T-helper 2 cell treated with Interferon-gamma antibody and Interleukin-4, amounts not matched to agents 100 ng/mL and 5 ng/mL, for 36 hours (primary cell): ENCODE measurements at regions not wholly inside any gene's neighbourhood (a gene's known extent, or its start where the extent isn't known, plus 50 kb on each side); places are given as distances from the start of the nearest gene placed in this dataset.
"Not testable (repeated sequence)": the region's sequence is repeated elsewhere in the genome, so short reads cannot be mapped to it uniquely, and the experiment has no call there.

Experiments
- intact Hi-C: fragments of 100-400 bp; cut with micrococcal nuclease; formaldehyde crosslinking; loops from one replicate; pipeline ENCODE4 v1.15.1; 2023

DNA sequence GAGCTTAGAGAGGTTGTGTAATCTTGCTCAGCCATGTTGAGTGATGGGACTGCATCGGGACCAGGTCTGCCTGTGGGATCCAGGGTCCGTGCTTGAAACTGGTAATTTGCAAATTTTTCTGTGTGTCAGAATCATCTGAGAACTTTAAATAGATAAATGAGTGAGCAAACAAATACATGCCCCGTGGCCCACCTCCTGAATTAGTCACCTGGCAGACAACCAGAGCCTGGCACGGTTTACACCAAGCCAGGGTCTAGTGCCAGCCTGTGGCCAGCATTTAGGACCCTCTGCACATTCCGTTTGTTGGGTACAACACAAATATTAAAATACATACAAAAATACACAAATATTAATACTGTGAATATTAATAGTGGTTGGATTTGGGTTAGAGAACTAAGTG, 90.6 kb upstream of the STOX2 start:
- intact Hi-C loops: no loop called here

DNA sequence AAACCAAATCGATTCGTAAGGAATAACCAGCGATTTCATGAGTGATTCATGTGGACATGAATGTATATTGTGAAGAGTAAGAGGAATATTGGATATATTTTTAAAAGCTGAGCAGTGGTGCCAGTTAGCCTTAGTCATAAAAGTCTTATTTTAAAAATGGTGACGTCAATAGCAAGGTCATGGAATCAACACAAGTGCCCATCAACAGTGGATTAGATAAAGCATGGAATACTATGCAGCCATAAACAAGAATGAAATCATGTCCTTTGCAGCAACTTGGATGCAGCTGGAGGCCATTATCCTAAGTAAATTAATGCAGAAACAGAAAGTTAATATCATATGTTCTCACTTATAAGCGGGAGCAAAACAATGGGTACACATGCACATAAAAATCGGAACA, 89.0 kb upstream of the STOX2 start:
- intact Hi-C loops: no loop called here

DNA sequence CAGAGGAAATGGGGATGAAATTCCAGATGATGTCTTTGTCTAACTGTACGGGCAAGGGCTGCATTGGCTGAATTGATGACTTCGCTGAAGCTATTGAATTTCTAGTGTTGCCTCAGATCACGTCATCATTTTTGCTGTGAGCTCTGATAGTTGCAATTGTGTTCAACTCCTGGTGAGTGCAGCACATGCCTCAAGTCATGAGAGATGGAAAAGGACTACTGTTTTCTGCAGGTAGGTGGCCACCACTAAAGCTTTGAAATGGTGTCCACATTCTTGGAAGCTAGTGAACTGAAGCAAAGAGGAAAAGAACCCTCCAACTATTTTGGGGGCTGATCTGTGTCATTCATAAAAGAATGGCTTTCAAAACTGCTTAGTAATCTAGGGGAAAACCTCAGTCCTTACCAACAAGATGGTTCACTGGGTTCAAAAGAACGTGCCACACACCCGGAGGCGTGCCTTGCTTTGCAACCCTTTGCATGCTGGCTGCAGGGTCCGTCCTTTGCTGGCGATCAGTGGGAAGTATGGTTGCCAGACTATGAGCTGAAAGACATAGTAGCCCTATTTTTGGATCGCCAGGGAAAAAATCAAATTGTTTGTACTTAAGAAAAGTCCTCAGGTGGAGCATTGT, 88.1 kb upstream of the STOX2 start:
- intact Hi-C loops: no loop called here

DNA sequence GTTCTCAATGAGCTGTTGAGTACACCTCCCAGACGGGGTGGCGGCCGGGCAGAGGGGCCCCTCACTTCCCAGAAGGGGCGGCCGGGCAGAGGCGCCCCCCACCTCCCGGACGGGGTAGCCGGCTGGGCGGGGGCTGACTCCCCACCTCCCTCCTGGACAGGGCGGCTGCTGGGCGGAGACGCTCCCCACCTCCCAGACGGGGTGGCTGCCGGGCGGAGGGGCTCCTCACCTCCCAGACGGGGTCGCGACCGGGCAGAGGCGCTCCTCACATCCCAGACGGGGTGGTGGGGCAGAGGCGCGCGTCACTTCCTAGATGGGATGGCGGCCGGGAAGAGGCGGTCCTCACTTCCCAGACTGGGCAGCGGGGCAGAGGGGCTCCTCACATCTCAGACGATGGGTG, 86.5 kb upstream of the STOX2 start:
- intact Hi-C loops: not testable (repeated sequence)

DNA sequence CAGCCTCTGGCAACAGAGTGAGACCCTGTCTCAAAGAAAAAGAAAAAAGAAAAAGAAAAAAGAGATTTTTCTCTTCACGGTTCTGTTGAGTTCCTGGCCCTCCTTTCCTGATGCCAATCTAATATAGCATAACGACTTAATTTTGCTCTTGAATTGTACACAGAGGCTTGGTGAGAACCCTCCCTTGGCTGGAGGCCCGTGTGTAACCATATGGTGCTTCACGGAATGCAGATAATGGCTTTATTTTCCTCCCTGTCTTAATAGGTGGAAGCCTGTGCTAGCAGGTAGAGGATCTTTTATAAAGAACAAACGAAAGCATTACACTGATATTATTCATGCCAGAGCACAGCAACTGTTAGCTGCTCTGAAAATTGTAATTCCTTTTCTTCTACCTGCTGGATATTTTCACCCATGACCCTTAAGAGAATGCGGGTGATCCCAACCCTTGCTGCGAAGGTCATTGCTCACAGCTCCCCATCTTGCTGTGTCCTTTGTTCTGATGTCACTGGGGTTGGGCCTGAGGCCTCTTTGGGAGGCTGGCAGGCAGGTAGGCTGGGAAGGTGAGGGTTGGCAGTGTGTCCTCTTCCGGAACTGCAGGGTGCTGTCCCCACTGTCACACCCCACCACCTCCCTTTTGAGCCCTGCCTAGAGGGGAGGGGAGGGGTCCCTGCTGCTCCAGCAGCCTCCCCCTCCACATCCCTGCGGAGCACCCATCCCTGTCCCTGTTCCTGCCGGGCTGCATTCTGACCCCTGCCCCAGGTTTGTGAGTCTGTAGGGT, 83.8 kb upstream of the STOX2 start:
- intact Hi-C loops: no loop called here

DNA sequence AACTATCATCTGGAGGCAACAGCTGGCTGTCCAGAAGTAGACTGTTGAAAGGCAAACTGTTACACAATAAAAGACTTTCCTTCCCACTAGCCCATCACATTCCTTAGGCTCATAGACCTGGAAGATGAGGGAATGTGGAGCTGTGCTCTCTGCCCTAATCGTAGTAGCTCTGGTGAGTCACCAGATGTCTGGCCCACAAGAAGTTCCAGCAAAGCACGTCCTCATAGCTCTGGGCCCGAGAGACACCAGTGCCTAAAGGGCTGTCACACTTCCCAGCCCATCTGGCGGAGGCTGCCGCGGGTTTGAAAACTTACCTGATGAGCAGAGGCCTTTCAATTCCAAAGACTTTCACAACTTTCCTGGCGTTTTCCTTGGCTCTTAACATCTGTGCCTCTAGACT, 81.7 kb upstream of the STOX2 start:
- intact Hi-C loops: no loop called here

DNA sequence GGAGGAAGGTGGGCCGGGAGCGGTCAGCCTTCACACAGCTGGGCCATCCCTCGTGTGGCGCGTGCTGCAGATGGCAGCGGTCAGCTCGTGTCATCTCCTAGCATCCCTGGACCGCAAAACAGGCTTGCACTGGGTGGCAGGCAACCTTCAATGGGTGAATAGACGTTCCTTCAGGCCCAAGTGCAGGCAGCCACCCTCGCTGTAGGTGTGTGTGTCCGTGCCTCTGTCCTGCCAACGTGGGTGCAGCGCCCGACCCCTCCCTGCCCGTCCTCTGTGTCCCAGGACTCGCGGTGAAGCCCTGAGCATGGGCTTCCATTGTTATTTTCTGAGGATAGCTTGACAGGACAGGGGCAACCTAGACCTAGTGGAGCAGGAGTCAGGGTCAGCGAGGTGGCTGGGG, 79.8 kb upstream of the STOX2 start:
- intact Hi-C loops: no loop called here

DNA sequence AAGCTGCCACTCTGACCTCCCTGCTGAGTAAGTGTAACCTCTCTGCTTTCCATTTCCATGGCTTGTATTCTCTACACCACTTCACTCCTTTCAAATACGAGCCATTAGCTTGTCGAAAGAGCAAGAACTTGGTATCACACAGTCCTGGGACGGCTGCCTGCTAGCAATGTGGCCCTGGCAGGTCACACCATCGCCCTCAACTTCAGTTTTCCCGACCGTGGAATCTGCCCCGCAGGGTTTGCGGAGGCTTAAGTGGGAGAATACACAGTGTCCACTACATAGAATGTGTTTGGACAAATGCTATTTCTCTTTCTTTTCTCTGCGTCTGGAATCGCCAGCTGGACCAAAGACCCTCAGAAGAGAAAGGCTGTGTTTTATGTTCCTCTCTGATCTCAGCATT, 78.6 kb upstream of the STOX2 start:
- intact Hi-C loops: no loop called here

DNA sequence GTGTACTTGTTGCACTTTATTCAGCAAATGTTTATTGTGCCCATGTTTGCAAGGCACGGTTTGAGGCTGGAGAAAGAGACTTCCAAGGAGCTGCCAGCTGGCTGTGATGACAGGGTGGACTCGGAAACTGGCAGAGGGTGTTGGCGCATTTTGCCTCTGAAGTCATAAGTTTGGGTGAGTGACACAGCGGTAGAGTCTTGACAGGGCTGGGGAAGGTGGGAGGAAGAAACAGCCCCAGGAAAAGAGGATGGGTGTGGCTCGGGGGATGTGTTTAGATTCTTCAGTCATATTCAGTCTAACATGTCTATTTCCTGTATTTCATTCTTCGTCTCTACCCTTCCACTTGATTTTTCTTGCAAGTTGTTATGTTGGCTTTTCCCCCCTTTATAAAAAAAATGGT, 77.0 kb upstream of the STOX2 start:
- intact Hi-C loops: no loop called here

DNA sequence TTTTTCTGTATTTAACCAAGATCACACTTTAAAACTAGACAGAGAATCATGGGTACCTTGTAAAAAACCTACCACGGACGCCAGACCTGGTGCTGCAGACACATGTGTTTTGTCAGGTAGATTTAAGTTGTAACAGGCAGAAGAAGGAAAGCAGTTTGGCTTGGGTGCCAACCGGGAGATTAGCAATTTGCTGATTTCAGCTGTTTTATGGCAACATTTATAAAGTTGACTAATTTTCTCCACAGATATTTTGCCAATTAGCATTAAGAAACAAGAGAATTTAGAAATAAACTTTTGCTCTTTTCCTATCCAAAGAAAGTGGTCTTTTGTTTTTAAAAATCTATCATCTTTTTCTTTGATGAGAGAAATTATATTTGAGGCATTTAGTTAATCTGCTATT, 76.3 kb upstream of the STOX2 start:
- intact Hi-C loops: no loop called here

DNA sequence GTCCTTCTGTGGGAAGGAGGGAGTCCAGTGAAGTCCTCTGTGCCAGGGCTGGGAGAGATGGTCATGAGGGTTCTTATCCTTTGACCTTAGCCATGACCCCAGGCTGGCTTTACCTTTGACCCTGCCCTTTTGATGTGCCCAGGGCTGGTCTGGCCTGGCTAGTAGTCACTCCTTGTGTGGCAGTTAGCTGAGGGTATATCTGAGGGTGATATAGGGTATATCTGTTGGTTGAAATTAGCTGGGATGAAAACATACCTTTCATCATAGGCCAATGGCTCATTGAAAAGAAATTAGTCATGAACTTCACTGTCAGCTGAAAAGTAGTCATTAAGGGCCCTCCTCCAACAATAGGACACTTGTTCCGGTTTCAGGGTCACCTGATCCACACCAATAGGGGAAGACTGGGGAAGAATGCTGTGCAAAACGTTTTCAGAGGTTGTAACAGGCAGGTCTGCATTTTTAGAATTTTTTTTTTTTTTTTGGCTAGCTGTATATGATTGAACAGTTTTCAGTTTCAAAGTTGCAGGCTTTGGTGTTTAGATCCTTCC, 74.6 kb upstream of the STOX2 start:
- intact Hi-C loops: no loop called here

DNA sequence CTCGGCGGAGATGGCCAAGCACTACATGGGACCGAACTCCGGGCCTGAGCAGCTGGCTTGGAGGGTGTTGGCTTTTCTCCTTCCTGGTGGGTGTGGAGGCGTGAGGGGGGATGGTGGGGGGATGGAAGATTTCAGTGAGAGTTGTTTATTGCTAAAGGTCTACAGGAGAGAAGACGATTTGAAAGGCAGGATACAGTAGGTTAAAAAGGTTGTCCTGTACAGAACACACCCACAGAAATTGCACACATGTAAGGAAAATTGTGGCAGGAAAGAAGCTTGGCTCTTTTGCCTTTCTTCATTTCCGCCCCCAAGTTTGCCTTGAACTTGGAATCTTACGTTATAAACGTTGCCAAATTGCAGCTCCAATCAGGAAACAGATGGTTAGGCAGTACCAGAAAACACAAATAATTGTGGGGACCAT, 74.1 kb upstream of the STOX2 start:
- intact Hi-C loops: no loop called here

DNA sequence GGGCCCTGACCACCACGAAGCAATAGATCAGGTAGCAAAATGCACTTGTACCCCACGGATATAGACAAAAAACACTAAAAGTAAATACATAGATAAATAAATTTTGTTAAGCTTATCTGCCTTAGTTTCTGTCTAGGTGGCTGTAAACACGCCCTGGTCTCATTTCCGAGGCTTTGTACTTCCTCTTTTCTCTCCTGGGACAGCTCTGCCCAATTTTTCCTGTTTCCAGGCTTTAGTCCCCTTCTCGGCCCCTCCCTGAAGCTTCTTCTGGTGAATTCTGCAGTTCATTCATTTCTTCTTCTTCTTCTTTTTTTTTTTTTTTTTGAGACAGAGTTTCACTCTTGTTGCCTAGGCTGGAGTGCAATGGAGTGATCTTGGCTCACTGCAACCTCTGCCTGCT, 73.4 kb upstream of the STOX2 start:
- intact Hi-C loops: no loop called here

DNA sequence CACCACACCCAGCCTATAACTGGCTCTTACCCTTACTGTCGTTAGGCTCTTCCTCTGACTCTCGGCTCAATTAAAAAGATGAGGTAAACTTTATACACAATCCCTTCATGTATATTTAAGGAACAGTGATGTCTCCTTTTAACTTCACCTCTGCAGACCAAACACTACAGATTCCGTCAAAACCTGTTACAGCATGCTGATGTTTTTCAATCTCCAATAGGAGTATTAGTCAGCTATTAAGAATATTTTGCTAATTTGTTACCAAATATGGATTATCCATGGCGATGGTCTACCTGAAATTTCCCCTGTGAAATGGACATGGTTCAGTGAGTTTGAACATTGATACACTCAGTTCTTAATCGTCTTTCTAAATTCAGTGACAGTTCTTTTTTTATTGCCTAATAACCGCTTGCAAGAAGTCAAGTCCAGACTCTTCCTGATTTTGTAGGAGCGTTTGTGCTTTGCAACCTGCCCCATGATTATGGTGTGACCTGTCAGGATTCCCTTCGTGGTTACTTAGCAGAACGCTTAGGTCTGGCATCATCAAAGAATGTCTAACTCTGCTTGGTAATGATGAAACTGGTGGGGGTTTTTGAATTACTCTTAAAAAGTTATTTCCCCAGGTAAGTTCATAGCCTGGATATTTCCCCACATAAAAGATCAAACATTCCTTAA, 72.2 kb upstream of the STOX2 start:
- intact Hi-C loops: no loop called here

DNA sequence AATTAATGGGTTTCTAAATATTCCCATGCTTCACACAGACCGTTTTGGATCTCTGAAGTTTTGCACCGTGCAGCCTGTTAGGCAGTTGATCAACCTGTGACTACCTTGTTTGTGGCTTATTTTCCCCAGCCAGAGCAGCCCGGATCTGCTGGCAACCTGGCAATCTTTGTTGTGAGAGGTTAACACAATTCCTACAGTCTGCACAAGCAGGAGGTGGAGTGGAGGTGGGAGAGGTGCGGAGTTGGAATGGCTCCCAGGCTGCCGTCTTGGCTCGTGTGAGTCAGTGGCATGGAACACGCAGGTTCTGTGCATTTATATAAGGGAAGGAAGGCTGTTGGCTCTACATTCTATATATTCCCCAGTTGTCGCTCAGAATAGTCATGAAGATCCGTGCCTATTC, 70.9 kb upstream of the STOX2 start:
- intact Hi-C loops: no loop called here

DNA sequence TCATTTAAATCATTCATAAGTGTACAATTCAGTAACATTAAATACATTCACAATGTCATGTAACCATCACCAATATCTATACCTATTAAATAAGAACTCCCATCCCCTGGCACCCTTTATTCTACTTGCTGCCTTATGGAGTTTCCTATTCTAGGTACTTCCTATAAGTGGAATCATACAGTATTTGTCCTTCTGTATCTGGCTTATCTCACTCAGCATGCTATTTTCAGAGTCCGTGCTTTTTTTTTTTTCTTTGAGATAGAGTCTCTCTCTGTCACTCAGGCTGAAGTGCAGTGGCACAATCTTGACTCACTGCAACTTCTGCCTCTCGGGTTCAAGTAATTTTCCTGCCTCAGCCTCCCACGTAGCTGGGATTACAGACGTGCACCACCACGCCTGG, 67.9 kb upstream of the STOX2 start:
- intact Hi-C loops: no loop called here

DNA sequence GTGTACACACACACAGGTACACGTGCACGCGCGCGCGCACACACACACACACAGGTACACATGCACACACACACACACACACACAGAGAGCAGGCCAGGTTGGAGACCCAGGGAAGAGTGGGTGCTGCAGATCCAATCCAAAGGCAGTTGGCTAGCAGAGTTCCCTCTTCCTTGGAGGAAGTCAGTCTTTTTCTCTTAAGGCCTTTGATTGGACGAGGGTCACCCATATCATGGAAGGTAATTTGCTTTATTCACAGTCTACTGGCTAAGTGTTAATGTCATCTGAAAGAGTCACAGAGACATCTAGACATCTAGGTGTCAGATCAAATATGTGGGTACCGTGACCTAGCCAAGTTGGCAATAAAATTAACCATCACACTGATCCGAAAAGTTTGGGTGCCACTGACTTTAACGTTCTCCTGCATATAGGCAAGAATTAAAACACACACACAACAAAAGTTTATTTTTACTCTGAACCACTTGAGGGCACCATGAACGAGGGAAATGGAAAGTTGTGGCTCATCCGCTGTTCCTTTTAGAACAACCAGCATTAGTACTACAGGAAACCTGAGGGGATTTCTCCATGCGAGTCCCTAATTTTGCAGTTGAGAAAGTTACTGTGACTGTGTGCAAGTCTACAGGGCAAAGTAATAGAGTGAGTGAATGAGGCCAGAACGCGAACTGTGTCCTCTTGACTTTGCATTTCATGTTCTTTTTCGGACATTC, 66.0 kb upstream of the STOX2 start:
- intact Hi-C loops: no loop called here

DNA sequence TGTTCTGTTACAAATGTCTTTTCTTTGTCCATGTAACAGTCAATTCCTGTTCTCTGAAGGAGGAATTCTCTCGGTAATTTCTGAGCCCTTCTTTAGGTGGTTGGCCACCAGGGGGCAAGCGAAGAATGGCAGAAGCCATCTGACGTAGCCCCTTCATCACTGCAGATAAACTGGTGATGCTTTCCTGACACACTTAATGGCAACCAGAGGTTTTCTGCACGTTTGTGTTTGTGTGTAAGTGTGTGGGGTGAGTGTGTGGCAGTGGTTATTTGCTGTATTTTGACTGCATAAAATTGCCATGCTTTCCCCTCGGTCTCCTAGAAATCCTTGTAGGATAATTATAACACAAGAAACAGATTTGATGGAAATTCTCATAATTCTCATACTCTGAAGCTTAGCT, 64.8 kb upstream of the STOX2 start:
- intact Hi-C loops: loop anchor here (1.0 kb wide), 3 partner anchors 260 to 411 kb away; no protein-coding TSS in a partner anchor

DNA sequence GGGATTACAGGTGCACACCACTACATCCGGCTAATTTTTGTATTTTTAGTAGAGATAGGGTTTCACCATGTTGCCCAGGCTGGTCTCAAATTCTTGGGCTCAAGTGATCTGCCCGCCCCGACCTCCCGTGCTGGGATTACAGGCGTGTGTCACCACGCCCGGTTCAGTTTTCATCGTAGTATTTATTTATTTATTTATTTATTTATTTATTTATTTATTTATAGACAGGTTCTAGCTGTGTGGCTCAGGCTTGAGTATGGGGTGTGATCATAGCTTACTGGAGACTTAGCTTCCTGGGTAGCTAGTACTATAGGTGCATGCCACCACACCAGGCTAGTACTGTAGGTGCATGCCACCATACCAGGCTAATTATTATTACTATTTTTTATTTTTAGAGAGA, 64.1 kb upstream of the STOX2 start:
- intact Hi-C loops: no loop called here

DNA sequence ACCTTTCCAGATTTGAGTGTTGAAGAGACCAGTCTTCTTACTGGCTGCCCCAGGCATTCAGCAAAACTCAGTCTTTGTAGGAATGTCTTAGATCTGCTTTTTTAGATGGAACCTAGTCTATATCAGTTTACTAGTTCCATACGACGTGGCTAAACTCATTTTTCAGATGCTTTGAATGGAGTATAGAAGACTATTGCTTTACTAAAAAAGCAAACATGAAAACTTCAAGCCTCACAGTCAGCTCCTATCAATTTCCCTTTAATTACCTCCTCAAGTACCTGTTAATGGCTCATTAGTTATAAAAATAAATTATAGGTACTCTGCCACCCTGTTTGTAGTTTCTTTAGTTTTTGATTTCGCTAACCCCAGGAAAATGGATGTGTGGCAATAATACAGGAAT, 63.0 kb upstream of the STOX2 start:
- intact Hi-C loops: no loop called here

DNA sequence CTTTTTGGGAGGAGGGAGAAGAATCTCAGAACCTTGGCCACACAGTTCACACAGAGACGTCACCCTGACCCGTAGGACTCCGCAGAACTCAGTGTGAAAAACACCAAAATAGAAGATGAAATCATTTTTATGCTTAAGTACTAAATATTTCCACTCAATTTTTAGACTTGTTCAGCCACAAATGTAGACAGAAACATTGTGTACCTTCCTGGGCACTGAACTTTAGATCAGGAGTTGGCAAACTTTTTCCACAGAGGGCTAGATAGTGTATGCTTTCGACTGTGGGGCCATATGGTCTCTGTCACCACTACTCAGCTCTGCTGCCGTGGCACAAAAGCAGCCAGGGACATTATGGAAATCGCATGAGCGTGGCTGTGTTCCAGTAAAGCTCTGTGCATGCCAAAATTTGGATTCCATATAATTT, 61.8 kb upstream of the STOX2 start:
- intact Hi-C loops: no loop called here

DNA sequence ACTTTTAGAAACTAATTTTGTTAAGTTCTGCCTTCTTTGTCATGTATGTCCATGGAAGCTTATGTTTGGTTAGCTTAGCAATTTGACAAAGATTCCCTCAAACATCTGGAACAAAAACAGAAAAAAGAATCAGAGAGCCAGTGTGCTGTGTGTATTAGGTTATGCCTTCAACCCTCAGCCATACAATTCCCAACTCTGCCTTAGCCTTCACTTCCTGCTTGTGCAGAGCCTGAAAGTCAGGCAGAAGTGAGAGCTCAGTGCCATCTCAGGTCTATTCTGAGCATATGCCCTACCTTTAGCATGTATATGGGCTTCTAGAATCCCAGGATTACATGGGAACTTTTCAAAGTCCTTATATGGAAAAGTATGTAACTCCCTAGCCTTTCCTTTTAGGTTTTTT, 58.2 kb upstream of the STOX2 start:
- intact Hi-C loops: no loop called here
